Sigmoid colon (tissue), 4 donors: ENCODE measurements at regions not wholly inside any gene's neighbourhood (a gene's known extent, or its start where the extent isn't known, plus 50 kb on each side); places are given as distances from the start of the nearest gene placed in this dataset.

Experiments used
- CTCF ChIP-seq, 4 experiments: fragments of 450-650 bp in 3 of 4; fragments of 200-600 bp in 1 of 4; IDR thresholded peaks; one replicate each; pipeline ENCODE4 v1.5.1; 2016 to 2019; ENCODE audit warnings: antibody characterized with exemption in 4 of 4, mild to moderate bottlenecking in 3 of 4, moderate library complexity in 2 of 4
- POLR2AphosphoS5 ChIP-seq, 4 donors: sonication (generic); formaldehyde crosslinking; IDR thresholded peaks; one replicate each; pipeline ENCODE4 v1.6.1; 2017; ENCODE audit warnings: antibody characterized with exemption in 4 of 4

GRCh38 chr5:157930710-157931109 is 71.8 kb upstream of the CLINT1 start:
- TF ChIP-seq CTCF (IDR thresholded peaks at IDR 0.05) (no peak), POLR2AphosphoS5 (IDR thresholded peaks at IDR 0.05) (no peak)
